GM10266 (cell line): ENCODE measurements at regions not wholly inside any gene's neighbourhood (a gene's known extent, or its start where the extent isn't known, plus 50 kb on each side); places are given as distances from the start of the nearest gene placed in this dataset.
"Not testable (repeated sequence)": the region's sequence is repeated elsewhere in the genome, so short reads cannot be mapped to it uniquely, and the experiment has no call there.

Source experiments
- DNase-seq: peaks from one replicate; pipeline ENCODE4 v3.0.0; 2012; ENCODE audit errors: extremely low spot score
- CTCF ChIP-seq: IDR thresholded peaks from 2 replicates; pipeline ENCODE4 v1.5.1; 2012; ENCODE audit warnings: mild to moderate bottlenecking, low read depth; ENCODE audit not compliant: control insufficient read depth, insufficient read depth; ENCODE audit errors: missing control alignments

GRCh38 chr1:181250038-181250437 lies 161.5 kb downstream of the IER5 start:
- no peak for DNase-seq
- TF ChIP-seq CTCF, result no peak

- TF ChIP-seq CTCF, result no peak
- no peak for DNase-seq
These were observed 162.7 kb downstream of the IER5 start for GRCh38 chr1:181251001-181251712.

- no peak for TF ChIP-seq CTCF
These were observed 163.2 kb downstream of the IER5 start for GRCh38 chr1:181251713-181252075.

GRCh38 chr1:181253601-181254000 lies 165.1 kb downstream of the IER5 start:
- DNase-seq, result not testable (repeated sequence)

More at GRCh38 chr1:181251713-181252075, 163.2 kb downstream of the IER5 start:
- no peak for DNase-seq

- TF ChIP-seq CTCF, result no peak
- no peak for DNase-seq
These were observed 166.9 kb downstream of the IER5 start for GRCh38 chr1:181255270-181255929.

GRCh38 chr1:181257117-181257516 lies 168.6 kb downstream of the IER5 start:
- TF ChIP-seq CTCF, result no peak
- DNase-seq, result no peak

GRCh38 chr1:181259026-181259745 lies 170.7 kb downstream of the IER5 start:
- DNase-seq, result no peak
- TF ChIP-seq CTCF, result no peak
